ENCODE measurements at regions not wholly inside any gene's neighbourhood (a gene's known extent, or its start where the extent isn't known, plus 50 kb on each side); places are given as distances from the start of the nearest gene placed in this dataset.
A peak's percentile ranks its signal among the peaks of the same experiment; 100 is the strongest.

- no peaks in the 10 kb centered on the region for H3K27me3 ChIP-seq (ENCODE audit: insufficient read depth, low read depth, severe bottlenecking)
- H3K36me3 ChIP-seq: no peaks in the 10 kb centered on the region
- peak overlapping the region; percentile 82 for H3K27ac ChIP-seq
- no peaks in the 10 kb centered on the region for H3K9me3 ChIP-seq (ENCODE audit: severe bottlenecking)
- H3K4me3 ChIP-seq (ENCODE audit: low read depth, low read length): no peak overlapping the region
- TF ChIP-seq CTCF (IDR thresholded peaks at IDR 0.05; ENCODE audit: low read depth, low read length): no peak
- no peak for DNase-seq
These were observed 455.9 kb upstream of the ZNF608 start for GRCh38 chr5:125202353-125202752.

- H3K27ac ChIP-seq: no peak overlapping the region
- no peaks in the 10 kb centered on the region for H3K27me3 ChIP-seq (ENCODE audit: insufficient read depth, low read depth, severe bottlenecking)
- no peak overlapping the region for H3K4me3 ChIP-seq (ENCODE audit: low read depth, low read length)
- no peaks in the 10 kb centered on the region for H3K36me3 ChIP-seq
- no peaks in the 10 kb centered on the region for H3K9me3 ChIP-seq (ENCODE audit: severe bottlenecking)
- no peak for TF ChIP-seq CTCF (IDR thresholded peaks at IDR 0.05; ENCODE audit: low read depth, low read length)
- no peak for DNase-seq
These were observed 456.5 kb upstream of the ZNF608 start for GRCh38 chr5:125202871-125203438.

GRCh38 chr5:125203912-125204311 lies 457.5 kb upstream of the ZNF608 start:
- Histone ChIP-seq H3K4me3 (ENCODE audit: low read depth, low read length) (no peak overlapping the region), H3K27me3 (ENCODE audit: insufficient read depth, low read depth, severe bottlenecking) (no peaks in the 10 kb centered on the region), H3K9me3 (ENCODE audit: severe bottlenecking) (no peaks in the 10 kb centered on the region), H3K27ac (no peak overlapping the region), H3K36me3 (no peaks in the 10 kb centered on the region)
- no peak for DNase-seq
- no peak for TF ChIP-seq CTCF (IDR thresholded peaks at IDR 0.05; ENCODE audit: low read depth, low read length)

- Histone ChIP-seq H3K27me3 (ENCODE audit: insufficient read depth, low read depth, severe bottlenecking) (no peaks in the 10 kb centered on the region), H3K9me3 (ENCODE audit: severe bottlenecking) (no peaks in the 10 kb centered on the region), H3K27ac (no peak overlapping the region), H3K4me3 (ENCODE audit: low read depth, low read length) (no peak overlapping the region), H3K36me3 (no peaks in the 10 kb centered on the region)
- no peak for DNase-seq
- TF ChIP-seq CTCF (IDR thresholded peaks at IDR 0.05; ENCODE audit: low read depth, low read length): no peak
These were observed 459.3 kb upstream of the ZNF608 start for GRCh38 chr5:125205601-125206225.

GRCh38 chr5:125207856-125208255 lies 461.4 kb upstream of the ZNF608 start:
- H3K9me3 ChIP-seq (ENCODE audit: severe bottlenecking): no peaks in the 10 kb centered on the region
- no peak overlapping the region for H3K4me3 ChIP-seq (ENCODE audit: low read depth, low read length)
- no peak for TF ChIP-seq CTCF (IDR thresholded peaks at IDR 0.05; ENCODE audit: low read depth, low read length)
- no peak for DNase-seq
- H3K27me3 ChIP-seq (ENCODE audit: insufficient read depth, low read depth, severe bottlenecking): no peaks in the 10 kb centered on the region
- H3K27ac ChIP-seq: no peak overlapping the region
- H3K36me3 ChIP-seq: no peaks in the 10 kb centered on the region

GRCh38 chr5:125209650-125210049 lies 463.2 kb upstream of the ZNF608 start:
- DNase-seq: peak; percentile 43
- H3K27me3 ChIP-seq (ENCODE audit: insufficient read depth, low read depth, severe bottlenecking): no peaks in the 10 kb centered on the region
- peak overlapping the region; percentile 56 for H3K27ac ChIP-seq
- H3K9me3 ChIP-seq (ENCODE audit: severe bottlenecking): no peaks in the 10 kb centered on the region
- TF ChIP-seq CTCF (IDR thresholded peaks at IDR 0.05; ENCODE audit: low read depth, low read length): no peak
- H3K4me3 ChIP-seq (ENCODE audit: low read depth, low read length): no peak overlapping the region
- H3K36me3 ChIP-seq: no peaks in the 10 kb centered on the region

All from WERI-Rb-1 (cell line).